Body of pancreas (tissue), 4 donors: ENCODE measurements at regions not wholly inside any gene's neighbourhood (a gene's known extent, or its start where the extent isn't known, plus 50 kb on each side); places are given as distances from the start of the nearest gene placed in this dataset.

ENCODE experiments used
- ATAC-seq: fragments of 150-250 bp; one replicate; pipeline ENCODE4 v1.9.1; 2016
- DNase-seq, 4 donors: peaks; one replicate each; pipeline ENCODE4 v3.0.0-alpha.2; 2019
- H3K27ac ChIP-seq, 4 donors: fragments of 200-600 bp; sonication (generic); 1 replicate in 3 of 4; 2 replicates in 1 of 4; pipeline versions ENCODE4 v1.5.1 to v1.6.1; 2016 to 2019; ENCODE audit warnings: mild to moderate bottlenecking in 1 of 4, mixed read lengths in 1 of 4, moderate library complexity in 1 of 4
- H3K27me3 ChIP-seq, 2 donors: fragments of 200-600 bp; sonication (generic); one replicate each; pipeline ENCODE4 v1.6.0; 2016; ENCODE audit warnings: mild to moderate bottlenecking in 1 of 2
- H3K36me3 ChIP-seq, 2 donors: fragments of 200-600 bp; sonication (generic); replicated peaks in 1 of 2; 2 replicates each; pipeline ENCODE4 v1.5.1; 2016; ENCODE audit warnings: low read depth in 2 of 2; ENCODE audit not compliant: insufficient read depth in 1 of 2
- H3K4me1 ChIP-seq: fragments of 200-600 bp; sonication (generic); one replicate; pipeline ENCODE4 v1.6.0; 2016
- H3K4me3 ChIP-seq, 2 donors: fragments of 200-600 bp; sonication (generic); 1 replicate in 1 of 2; 2 replicates in 1 of 2; pipeline ENCODE4 v1.5.1; 2016 to 2019
- H3K9me3 ChIP-seq, 3 donors: fragments of 200-600 bp; sonication (generic); 1 replicate in 2 of 3; 2 replicates in 1 of 3; pipeline ENCODE4 v1.5.1; 2016
- CTCF ChIP-seq, 7 experiments: fragments of 450-650 bp in 4 of 7; fragments of 200-600 bp in 3 of 7; sonication (generic) in 3 of 7; IDR thresholded peaks; one replicate each; pipeline ENCODE4 v1.5.1; 2016 to 2019; ENCODE audit warnings: antibody characterized with exemption in 7 of 7
- POLR2A ChIP-seq, 3 donors: fragments of 450-650 bp; IDR thresholded peaks; one replicate each; pipeline ENCODE4 v1.6.1; 2016; ENCODE audit warnings: antibody characterized with exemption in 3 of 3, mild to moderate bottlenecking in 2 of 3
- WGBS, 2 donors: methylation state at CpG; one replicate each; pipeline ENCODE4 v1.1.5; 2017; 5-methylcytosine and 5-hydroxymethylcytosine counted together
- intact Hi-C: fragments of 100-400 bp; cut with DNase I; formaldehyde crosslinking; loops from one replicate; pipeline ENCODE4 v1.15.1; 2023

DNA sequence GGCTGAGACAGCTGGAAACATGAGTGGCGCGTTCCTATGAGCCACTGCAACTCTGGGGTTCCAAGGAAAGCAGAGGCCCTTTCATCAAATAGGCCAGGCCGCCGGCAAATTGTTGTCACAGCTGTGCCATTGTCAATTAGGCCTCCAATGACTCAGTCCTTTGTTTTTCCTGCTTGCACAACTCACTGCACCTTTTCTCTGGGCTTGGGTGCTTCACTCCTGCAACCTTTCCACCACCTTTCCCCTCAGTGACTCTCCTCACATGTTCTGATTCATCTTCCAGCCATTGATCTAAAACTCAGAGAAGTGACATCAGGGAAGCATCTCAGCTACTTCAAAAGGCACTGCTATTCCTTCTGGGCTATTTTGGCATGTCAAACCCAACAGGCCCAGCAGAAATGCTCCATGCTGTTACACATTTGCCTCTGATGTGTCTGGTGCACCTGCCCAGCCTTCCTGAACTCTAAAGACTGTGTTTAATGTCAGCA lies 653.7 kb downstream of the NR2F1-AS1 start:
- no peaks in the 10 kb centered on the region for H3K36me3 ChIP-seq
- H3K27ac ChIP-seq: no peak overlapping the region
- intact Hi-C loops: no loop called here
- DNase-seq: no peak
- no peaks in the 10 kb centered on the region for H3K4me1 ChIP-seq
- 51 to 53% methylated on average over 4 of the region's 4 CpGs for WGBS, 2 donors
- no peak for ATAC-seq
- H3K27me3 ChIP-seq: no peaks in the 10 kb centered on the region
- no peaks in the 10 kb centered on the region for H3K9me3 ChIP-seq
- H3K4me3 ChIP-seq: no peak overlapping the region
- TF ChIP-seq POLR2A (IDR thresholded peaks at IDR 0.05) (no peak), CTCF (IDR thresholded peaks at IDR 0.05) (no peak)

- ATAC-seq: no peak
- H3K4me1 ChIP-seq: no peaks in the 10 kb centered on the region
- no peak for DNase-seq
- H3K9me3 ChIP-seq: no peaks in the 10 kb centered on the region
- intact Hi-C loops: no loop called here
- no peak overlapping the region for H3K27ac ChIP-seq
- 29 to 37% methylated on average over 1 of the region's 1 CpG for WGBS, 2 donors
- no peak overlapping the region for H3K4me3 ChIP-seq
- H3K27me3 ChIP-seq: no peaks in the 10 kb centered on the region
- H3K36me3 ChIP-seq: no peaks in the 10 kb centered on the region
- TF ChIP-seq POLR2A (IDR thresholded peaks at IDR 0.05): no peak
- no peak for TF ChIP-seq CTCF (IDR thresholded peaks at IDR 0.05)
These were observed 657.1 kb downstream of the NR2F1-AS1 start for GRCh38 chr5:92923885-92924284.

GRCh38 chr5:92922231-92922967 lies 658.6 kb downstream of the NR2F1-AS1 start:
- ATAC-seq (no peak), DNase-seq (no peak)
- no peaks in the 10 kb centered on the region for H3K4me1 ChIP-seq
- H3K27me3 ChIP-seq: no peaks in the 10 kb centered on the region
- TF ChIP-seq CTCF (IDR thresholded peaks at IDR 0.05) (no peak), POLR2A (IDR thresholded peaks at IDR 0.05) (no peak)
- 61 to 76% methylated on average over 5 of the region's 5 CpGs for WGBS, 2 donors
- no peaks in the 10 kb centered on the region for H3K36me3 ChIP-seq
- H3K27ac ChIP-seq: no peak overlapping the region
- intact Hi-C loops: no loop called here
- H3K4me3 ChIP-seq: no peak overlapping the region
- no peaks in the 10 kb centered on the region for H3K9me3 ChIP-seq

- H3K36me3 ChIP-seq: no peaks in the 10 kb centered on the region
- H3K27ac ChIP-seq: no peak overlapping the region
- H3K9me3 ChIP-seq: no peaks in the 10 kb centered on the region
- ATAC-seq (no peak), DNase-seq (no peak)
- no peak overlapping the region for H3K4me3 ChIP-seq
- intact Hi-C loops: no loop called here
- H3K4me1 ChIP-seq: no peaks in the 10 kb centered on the region
- no peaks in the 10 kb centered on the region for H3K27me3 ChIP-seq
- TF ChIP-seq POLR2A (IDR thresholded peaks at IDR 0.05): no peak
- no peak for TF ChIP-seq CTCF (IDR thresholded peaks at IDR 0.05)
- 62 to 72% methylated on average over 2 of the region's 2 CpGs for WGBS, 2 donors
These were observed 664.0 kb downstream of the NR2F1-AS1 start for GRCh38 chr5:92917044-92917443.

DNA sequence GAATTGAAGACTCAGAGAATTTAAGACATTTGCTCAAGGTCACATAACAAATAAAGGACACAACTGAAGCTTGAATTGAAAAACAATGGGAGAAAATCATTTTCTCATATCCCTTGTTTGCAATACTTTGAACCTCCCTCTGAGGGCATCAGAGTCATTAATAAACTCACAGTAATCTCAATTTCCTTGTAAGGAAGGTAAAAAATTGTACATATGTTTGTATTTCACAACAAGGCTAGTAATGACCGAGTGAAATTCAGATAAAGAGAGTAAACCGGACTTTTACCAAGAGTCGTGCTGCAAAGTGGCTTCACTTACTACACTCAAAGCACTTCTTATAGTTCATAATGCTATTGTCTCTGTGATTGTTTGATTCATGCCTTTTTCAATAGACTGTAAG lies 665.0 kb downstream of the NR2F1-AS1 start:
- intact Hi-C loops: no loop called here
- ATAC-seq: no peak

More for the DNA sequence above, 665.0 kb downstream of the NR2F1-AS1 start:
- no peak overlapping the region for H3K27ac ChIP-seq
- peak in 2 of 7 experiments; percentile 19 to 21 for TF ChIP-seq CTCF (IDR thresholded peaks at IDR 0.05)
- TF ChIP-seq POLR2A (IDR thresholded peaks at IDR 0.05): no peak
- H3K4me3 ChIP-seq: no peak overlapping the region
- no peaks in the 10 kb centered on the region for H3K9me3 ChIP-seq
- H3K27me3 ChIP-seq: no peaks in the 10 kb centered on the region
- no peaks in the 10 kb centered on the region for H3K4me1 ChIP-seq
- no peaks in the 10 kb centered on the region for H3K36me3 ChIP-seq
- DNase-seq: no peak
- 5 to 18% methylated on average over 3 of the region's 3 CpGs for WGBS, 2 donors
